Neural progenitor cell (in vitro differentiated cells): ENCODE measurements at regions not wholly inside any gene's neighbourhood (a gene's known extent, or its start where the extent isn't known, plus 50 kb on each side); places are given as distances from the start of the nearest gene placed in this dataset.

Source experiments
- CTCF ChIP-seq: fragments of 200-600 bp; sonication (generic); IDR thresholded peaks from 2 replicates; pipeline ENCODE4 v1.5.1; 2017; ENCODE audit warnings: antibody characterized with exemption, mild to moderate bottlenecking
- EZH2phosphoT487 ChIP-seq: fragments of 200-600 bp; sonication (generic); IDR thresholded peaks from 2 replicates; pipeline ENCODE4 v1.6.1; 2017; ENCODE audit warnings: antibody characterized with exemption

- no peak for TF ChIP-seq EZH2phosphoT487
- TF ChIP-seq CTCF, result peak; percentile 7
Measured at GRCh38 chr6:14464055-14464454, 346.5 kb downstream of the CD83 start.
